IPS DF 4.7 (cell line): ENCODE measurements at regions not wholly inside any gene's neighbourhood (a gene's known extent, or its start where the extent isn't known, plus 50 kb on each side); places are given as distances from the start of the nearest gene placed in this dataset.
"Not testable (repeated sequence)": the region's sequence is repeated elsewhere in the genome, so short reads cannot be mapped to it uniquely, and the experiment has no call there.

Experiments used
- DNase-seq: peaks from one replicate; pipeline ENCODE4 v3.0.0-alpha.2; 2013; ENCODE audit warnings: low spot score; ENCODE audit errors: extremely low read depth

GRCh38 chr1:230591678-230592077, 50.6 kb upstream of the COG2 start:
- no peak for DNase-seq

- no peak for DNase-seq
Measured at GRCh38 chr1:230589951-230590350, 52.3 kb upstream of the COG2 start.

DNA sequence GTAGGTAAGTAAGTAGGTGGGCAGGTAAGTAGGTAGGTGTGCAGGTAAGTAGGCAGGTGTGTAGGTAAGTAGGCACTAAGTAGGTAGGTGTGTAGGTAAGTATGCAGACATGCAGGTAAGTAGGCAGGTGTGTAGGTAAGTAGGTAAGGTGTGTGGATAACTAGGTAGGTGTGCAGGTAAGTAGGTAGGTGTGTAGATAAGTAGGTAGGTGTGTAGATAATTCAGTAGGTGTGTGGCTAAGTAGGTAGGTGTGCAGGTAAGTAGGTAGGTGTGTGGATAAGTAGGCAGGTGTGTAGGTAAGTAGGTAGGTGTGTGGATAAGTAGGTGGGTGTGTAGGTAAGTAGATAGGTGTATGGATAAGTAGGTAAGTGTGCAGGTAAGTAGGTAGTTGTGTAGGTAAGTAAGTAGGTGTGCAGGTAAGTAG, 53.9 kb upstream of the COG2 start:
- no peak for DNase-seq

GRCh38 chr1:230587061-230587460, 55.2 kb upstream of the COG2 start:
- no peak for DNase-seq

GRCh38 chr1:230584660-230585059, 57.6 kb upstream of the COG2 start:
- DNase-seq, result no peak

- DNase-seq, result peak; percentile 30
Measured at GRCh38 chr1:230581446-230582079, 60.7 kb upstream of the COG2 start.

DNA sequence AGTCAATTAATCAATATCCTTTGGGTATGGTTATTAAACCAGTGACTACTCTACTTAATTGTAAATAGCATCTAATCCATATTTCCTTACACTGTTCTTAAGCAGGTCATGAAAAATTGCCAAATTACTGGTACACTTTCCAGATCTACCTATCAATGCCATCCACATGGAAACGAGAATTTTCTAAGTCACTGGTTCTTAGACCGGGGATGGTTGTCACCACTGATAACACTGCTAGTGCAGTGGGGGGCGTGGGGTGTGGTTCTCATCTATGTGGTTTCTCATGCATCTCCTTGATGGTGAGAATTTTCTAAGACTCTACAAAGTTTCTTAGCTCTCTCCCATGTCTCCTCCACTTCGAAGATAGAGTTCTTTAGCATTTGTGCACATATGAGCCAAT, 63.7 kb upstream of the COG2 start:
- no peak for DNase-seq

DNA sequence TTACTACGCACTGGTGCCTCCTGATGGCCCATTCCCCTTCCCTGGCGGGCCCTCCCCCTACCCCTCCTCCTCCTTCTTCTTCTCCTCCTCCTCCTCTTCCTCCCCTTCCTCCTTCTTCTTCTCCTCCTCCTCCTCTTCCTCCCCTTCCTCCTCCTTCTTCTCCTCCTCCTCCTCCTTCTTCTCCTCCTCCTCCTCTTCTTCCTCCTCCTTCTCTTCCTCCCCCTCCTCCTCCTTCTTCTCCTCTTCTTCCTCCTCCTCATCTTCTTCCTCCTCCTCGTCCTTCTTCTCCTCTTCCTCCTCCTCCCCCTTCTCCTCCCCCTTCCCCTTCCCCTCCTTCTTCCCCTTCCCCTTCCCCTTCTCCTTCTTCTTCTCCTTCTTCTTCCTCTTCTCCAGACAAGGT, 64.7 kb upstream of the COG2 start:
- no peak for DNase-seq

DNA sequence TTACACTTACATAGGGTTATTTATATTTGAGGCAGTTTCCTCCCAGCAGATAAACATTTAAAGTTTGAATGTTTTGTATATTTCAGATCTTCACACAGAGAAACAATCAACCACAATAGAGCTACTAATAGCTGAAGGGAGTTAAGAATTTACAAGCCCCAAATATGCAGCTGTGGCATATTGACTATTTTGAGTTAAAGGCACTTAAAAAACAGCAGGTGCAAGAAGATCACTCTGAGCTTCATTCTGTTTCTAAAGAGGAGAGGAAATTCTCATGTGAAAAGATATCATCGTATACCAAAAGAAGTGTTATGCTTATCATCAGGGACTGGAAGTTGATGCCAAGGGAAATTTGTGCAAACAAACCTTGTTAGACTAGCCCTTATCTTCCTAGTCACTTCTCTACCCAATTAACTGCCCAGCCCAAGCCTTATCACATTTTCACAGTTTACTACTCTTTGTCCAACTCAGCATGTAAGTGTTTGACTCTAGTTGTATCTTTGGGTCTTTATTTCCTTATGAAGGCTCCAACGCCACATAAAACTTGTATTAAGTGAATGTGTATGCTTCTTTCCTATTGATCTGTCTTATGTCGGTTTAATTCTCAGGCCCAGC, 66.3 kb upstream of the COG2 start:
- no peak for DNase-seq

DNA sequence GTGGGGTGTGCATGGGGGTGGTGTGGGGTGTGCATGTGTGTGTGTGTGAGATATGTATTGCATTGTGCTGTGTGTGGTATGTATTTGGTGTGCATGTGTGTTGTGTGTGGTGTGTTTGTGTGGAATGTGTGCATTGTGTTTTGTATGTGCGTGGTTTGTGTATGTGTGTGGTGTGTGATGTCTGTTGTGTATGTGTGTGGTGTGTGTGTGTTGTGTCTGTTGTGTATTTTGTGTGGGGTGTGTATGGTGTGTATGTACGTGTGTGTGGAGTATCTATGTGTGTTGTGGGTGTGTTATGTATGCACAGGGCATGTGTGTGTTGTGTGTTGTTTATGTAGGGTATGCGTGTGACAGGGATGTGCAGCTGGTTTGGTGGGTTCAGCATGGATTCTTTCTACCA, 67.8 kb upstream of the COG2 start:
- no peak for DNase-seq

DNA sequence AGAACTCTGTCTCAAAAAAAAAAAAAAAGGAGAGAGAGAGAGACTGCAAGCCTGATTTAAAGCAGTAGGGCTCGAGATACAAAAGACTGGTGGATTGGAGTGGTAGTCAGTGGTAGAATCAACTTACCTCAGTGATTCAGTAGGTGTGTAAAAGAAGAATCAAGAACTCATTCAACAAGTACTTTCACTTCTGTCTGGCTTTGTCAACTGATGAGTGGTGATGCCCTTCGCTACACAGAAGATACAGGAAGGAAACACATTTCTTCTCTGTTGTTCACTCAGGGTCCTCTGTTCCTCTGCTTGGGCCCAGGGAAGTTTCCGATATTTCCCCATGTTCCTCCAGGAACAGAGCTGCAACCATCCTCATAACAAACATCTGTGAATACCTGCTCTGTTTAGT, 68.6 kb upstream of the COG2 start:
- no peak for DNase-seq

DNA sequence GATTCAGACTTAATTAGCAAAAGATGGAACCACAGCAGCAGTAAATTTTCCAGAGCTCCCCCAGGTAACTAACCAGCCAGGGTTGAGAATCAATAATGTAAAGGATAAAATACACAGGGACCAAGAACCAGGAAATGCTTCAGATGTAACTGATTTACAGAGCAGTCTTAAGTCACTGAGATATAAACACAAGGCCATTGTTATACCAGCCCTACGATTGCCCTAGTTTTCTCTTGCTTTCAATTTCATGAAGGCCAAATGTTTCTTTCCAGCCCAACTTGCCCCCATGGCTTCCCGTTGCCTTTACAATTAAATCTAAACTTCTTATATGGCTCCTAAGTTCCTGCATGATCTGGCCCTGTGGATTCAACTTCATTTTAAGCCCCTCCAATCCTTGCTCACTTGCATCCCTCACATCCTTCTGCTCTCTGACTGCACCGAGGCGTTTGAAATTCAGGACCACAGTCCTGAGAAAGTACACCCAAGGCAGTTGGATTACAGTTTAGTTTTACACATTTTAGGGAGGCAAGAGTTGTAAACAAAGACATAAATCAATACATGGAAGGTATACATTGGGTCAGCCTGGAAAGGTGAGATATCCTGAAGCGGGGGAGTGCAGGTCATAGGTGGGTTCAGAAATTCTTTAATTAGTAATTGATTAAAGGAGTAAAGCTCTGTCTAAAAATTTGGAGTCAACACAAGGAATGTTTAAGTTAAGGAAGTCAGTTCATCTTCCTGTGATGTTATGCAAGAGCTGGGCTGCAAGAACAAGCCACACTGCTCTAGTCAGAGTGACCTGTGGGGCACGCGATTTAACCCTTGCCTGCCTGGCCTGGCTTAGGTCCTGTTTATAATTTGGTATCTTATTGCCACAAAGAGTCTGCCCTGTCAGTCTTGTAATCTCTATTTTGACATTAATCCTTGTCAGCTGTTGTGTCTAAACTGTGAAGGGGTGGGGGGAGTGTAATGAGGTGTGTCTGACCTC, 69.9 kb upstream of the COG2 start:
- DNase-seq, result no peak

DNA sequence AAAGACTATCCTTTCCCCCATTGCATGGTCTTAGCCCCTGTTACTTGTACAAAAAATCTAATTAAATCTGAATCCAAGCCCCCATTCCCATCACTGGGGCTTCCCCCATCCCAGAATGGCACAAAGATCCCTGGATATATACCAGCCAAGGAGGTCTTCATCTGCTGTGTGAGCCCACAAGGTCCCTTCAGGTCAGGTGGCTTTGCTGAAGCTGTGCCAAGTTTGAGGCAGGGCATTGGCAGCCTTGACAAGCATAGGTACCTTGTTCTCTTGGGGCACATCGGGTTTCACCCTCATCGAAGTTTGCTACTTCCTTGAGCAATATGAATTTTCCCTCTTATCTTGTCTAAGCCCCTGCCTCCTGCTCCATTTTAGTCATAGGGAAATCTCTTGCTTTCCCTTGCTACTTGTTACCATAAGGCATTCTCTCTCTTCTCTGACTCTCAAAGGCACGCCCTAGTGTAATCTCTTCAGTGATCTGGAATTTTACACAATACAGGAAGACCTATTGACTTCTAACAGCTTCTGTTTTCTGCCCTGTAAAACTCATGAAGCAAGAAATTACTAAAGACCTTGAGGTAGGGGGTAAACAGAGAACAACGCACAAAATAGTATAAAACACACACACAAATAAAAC, 71.4 kb upstream of the COG2 start:
- no peak for DNase-seq

GRCh38 chr1:230569201-230569600, 73.1 kb upstream of the COG2 start:
- no peak for DNase-seq

GRCh38 chr1:230568676-230569075, 73.6 kb upstream of the COG2 start:
- no peak for DNase-seq

GRCh38 chr1:230568008-230568407, 74.3 kb upstream of the COG2 start:
- DNase-seq, result no peak

- no peak for DNase-seq
Measured at GRCh38 chr1:230567221-230567575, 75.1 kb upstream of the COG2 start.

DNA sequence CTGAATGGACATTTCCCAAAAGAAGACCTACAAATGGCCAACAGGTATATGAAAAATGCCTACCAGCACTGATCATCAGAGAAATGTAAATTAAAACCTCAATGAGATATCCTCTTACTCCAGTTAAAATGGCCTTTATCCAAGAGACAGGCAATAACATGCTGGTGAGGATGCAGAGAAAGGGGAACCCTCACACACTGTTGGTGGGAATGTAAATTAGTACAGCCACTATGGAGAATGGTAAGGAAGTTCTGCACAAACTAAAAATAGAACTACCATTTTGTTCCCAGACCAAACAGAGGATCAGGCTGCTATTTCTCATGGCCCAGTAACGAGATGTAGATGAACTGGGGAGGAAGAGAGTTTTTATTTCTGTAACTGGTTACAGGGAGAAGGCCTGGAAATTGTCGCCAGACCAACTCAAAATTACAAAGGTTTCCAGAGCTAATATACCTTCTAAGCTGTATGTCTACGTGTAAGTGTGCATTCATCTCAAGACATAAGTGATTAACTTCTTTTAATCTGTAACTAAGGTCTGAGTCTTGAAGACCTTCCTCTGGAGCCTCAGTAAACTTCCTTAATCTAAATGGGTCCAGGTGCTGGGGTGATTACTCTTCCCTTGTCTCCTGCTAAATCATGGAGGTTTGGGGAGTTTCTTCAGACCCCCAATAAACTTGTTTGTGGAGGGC, 75.6 kb upstream of the COG2 start:
- DNase-seq, result not testable (repeated sequence)

- DNase-seq, result no peak
Measured at GRCh38 chr1:230565141-230565540, 77.1 kb upstream of the COG2 start.

GRCh38 chr1:230563591-230563990, 78.7 kb upstream of the COG2 start:
- no peak for DNase-seq

- DNase-seq, result no peak
Measured at GRCh38 chr1:230561570-230561969, 80.7 kb upstream of the COG2 start.
